ENCODE measurements at regions not wholly inside any gene's neighbourhood (a gene's known extent, or its start where the extent isn't known, plus 50 kb on each side); places are given as distances from the start of the nearest gene placed in this dataset.

DNA sequence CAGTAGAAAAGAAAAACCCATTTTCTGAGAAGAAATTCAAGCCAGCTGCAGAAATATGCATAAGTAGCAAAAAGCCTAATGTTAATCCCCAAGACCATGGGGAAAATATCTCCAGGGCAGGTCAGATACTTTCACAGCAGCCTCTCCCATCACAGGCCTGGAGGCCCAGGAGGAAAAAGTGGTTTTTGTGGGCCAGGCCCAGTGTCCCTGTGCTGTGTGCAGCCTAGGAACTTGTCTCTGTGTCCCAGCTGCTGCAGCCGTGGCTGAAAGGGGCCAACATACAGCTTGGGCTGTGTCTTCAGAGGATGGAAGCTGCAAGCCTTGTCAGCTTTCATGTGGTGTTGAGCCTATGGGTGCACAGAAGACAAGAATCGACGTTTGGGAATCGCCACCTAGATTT, 581.0 kb downstream of the C4orf33 start:
- TF ChIP-seq CTCF (IDR thresholded peaks at IDR 0.05), result no peak
- DNase-seq (ENCODE audit: low spot score) (no peak), ATAC-seq (ENCODE audit: low FRiP score) (no peak)

DNA sequence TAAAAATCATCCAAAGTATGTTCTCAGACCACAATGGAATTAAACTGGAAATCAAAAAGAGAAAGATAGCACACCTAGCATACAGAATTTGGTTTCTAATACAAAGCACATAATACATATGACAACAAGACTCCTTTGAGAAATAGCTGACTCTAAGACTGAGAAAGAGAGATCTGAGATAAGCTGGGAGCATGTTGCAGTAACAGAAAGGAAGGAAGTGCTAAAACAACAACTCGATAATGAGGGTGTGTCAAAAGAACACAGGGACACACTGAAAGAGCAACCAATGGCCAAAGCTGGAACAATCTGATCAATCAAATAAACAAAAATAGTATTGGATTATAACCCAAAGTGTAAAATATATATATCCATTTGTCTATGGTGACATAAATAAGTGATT, 586.6 kb downstream of the C4orf33 start:
- no peak for ATAC-seq (ENCODE audit: low FRiP score)
- TF ChIP-seq CTCF (IDR thresholded peaks at IDR 0.05), result no peak
- DNase-seq (ENCODE audit: low spot score), result no peak

DNA sequence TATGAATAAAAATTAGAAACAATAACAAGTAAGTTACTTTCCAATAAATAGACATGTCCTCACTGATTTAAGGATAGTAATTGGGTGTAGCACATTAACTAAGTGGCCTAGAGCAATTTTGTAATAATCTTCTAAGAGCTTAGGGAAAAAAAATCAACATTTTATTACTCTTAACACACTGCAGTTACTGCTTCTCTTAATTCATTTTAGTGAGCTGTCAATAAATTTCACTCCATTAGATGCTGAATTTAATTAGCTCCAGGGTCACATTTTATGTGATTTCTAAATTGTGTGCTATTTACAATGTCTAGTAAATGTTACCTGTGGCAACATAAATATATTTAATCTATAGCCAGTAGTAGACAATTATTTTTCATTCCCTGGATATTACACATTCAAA, 612.0 kb downstream of the C4orf33 start:
- no peak for DNase-seq (ENCODE audit: low spot score)
- no peak for ATAC-seq (ENCODE audit: low FRiP score)

GRCh38 chr4:129708784-129709183, 612.8 kb downstream of the C4orf33 start:
- TF ChIP-seq CTCF (IDR thresholded peaks at IDR 0.05), result no peak
- no peak for DNase-seq (ENCODE audit: low spot score)
- no peak for ATAC-seq (ENCODE audit: low FRiP score)

More for the DNA sequence above, 612.0 kb downstream of the C4orf33 start:
- no peak for TF ChIP-seq CTCF (IDR thresholded peaks at IDR 0.05)

DNA sequence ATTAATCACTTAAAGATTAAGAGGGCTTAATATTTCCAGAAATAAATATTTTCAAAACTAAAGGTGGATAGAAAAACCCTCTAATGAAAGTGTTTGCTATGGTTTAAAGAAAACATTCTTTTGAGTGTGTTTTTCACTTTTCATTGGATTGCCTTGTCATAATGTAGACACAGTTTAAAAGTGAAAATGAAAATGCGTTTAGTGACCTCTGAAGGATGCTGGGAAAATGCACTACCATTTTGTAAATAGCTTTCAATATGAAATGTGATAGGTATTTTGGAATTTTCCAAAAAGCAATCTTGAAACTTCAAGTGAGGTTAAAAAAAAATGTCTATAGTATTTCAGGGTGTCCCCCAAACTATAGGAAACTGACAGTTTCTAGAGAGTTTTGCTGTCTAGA, 642.2 kb downstream of the C4orf33 start:
- ATAC-seq (ENCODE audit: low FRiP score), result no peak
- DNase-seq (ENCODE audit: low spot score), result no peak
- no peak for TF ChIP-seq CTCF (IDR thresholded peaks at IDR 0.05)

DNA sequence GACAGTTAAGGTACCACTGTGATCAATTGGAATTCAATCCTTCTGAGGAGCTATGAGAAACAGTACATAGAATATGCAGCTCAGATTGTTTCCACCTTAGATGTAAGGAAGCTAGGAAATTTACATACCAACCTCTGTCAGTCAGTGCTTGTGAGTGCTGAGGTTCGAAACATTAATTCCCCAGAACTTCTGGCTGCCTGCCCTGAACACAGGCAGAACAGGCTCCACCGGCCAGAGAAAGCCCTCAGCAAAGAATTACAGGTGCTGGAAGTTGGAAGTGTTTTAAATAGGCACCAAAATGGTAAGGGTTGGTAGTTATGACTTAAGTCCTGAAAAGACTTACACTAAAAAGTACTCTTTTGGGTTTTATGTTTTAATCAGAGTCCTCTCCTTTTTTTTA, 651.8 kb downstream of the C4orf33 start:
- TF ChIP-seq CTCF (IDR thresholded peaks at IDR 0.05), result no peak
- no peak for DNase-seq (ENCODE audit: low spot score)
- ATAC-seq (ENCODE audit: low FRiP score), result no peak

DNA sequence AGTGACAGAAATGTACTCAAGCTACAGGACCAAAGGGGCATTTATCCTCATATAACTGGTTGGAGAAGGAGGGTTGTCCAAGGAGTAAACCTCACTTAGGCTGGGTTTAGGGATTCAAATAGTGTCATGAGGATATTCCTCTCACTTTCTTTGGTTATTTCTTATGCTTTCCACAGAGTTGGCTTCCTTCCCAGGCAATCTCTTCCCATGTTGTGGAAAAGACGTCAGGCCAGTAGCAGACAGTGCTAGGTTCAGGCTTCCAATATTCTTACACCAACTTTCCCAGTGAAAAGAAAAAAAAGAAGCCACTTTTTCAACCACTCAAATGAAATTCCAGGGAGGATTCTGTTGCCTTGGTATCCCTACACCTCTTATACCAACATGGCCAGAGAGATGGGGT, 653.0 kb downstream of the C4orf33 start:
- no peak for ATAC-seq (ENCODE audit: low FRiP score)
- no peak for TF ChIP-seq CTCF (IDR thresholded peaks at IDR 0.05)
- DNase-seq (ENCODE audit: low spot score), result no peak

Data from omental fat pad (tissue), 3 donors.